Breast epithelium (tissue), 3 donors: ENCODE measurements at regions not wholly inside any gene's neighbourhood (a gene's known extent, or its start where the extent isn't known, plus 50 kb on each side); places are given as distances from the start of the nearest gene placed in this dataset.

Source experiments
- CTCF ChIP-seq, 3 donors: fragments of 450-650 bp; IDR thresholded peaks; one replicate each; pipeline ENCODE4 v1.5.1; 2016 to 2017; ENCODE audit warnings: antibody characterized with exemption in 3 of 3, mild to moderate bottlenecking in 3 of 3, moderate library complexity in 3 of 3
- POLR2A ChIP-seq: fragments of 450-650 bp; IDR thresholded peaks from one replicate; pipeline ENCODE4 v1.6.1; 2016; ENCODE audit warnings: antibody characterized with exemption, mild to moderate bottlenecking, moderate library complexity
- POLR2AphosphoS5 ChIP-seq, 3 donors: sonication (generic); formaldehyde crosslinking; IDR thresholded peaks; one replicate each; pipeline ENCODE4 v1.6.1; 2017; ENCODE audit warnings: antibody characterized with exemption in 3 of 3

- TF ChIP-seq CTCF (IDR thresholded peaks at IDR 0.05) (no peak), POLR2AphosphoS5 (IDR thresholded peaks at IDR 0.05) (no peak), POLR2A (no peak)
Measured at GRCh38 chr10:83301732-83302131, 837.6 kb upstream of the GHITM start.
